GM13977 (cell line): ENCODE measurements at regions not wholly inside any gene's neighbourhood (a gene's known extent, or its start where the extent isn't known, plus 50 kb on each side); places are given as distances from the start of the nearest gene placed in this dataset.

Experiments used
- DNase-seq: peaks from one replicate; pipeline ENCODE4 v3.0.0; 2012; ENCODE audit warnings: low spot score
- in situ Hi-C: fragments of 300-500 bp; cut with MboI; formaldehyde crosslinking; loops from one replicate; pipeline ENCODE4 v1.12.0; 2022; ENCODE audit warnings: low sequenced_read_pairs, low pct_unique_long_range_greater_than_20kb, mixed read lengths, inconsistent platforms; ENCODE audit not compliant: unreplicated experiment
- TF ChIP-seq, protein P1 (sequence below): IDR thresholded peaks from 2 replicates; pipeline ENCODE4 v1.5.1; 2012; ENCODE audit warnings: mild to moderate bottlenecking, control low read depth; ENCODE audit not compliant: insufficient read depth; ENCODE audit errors: extremely low read depth, missing control alignments

DNA sequence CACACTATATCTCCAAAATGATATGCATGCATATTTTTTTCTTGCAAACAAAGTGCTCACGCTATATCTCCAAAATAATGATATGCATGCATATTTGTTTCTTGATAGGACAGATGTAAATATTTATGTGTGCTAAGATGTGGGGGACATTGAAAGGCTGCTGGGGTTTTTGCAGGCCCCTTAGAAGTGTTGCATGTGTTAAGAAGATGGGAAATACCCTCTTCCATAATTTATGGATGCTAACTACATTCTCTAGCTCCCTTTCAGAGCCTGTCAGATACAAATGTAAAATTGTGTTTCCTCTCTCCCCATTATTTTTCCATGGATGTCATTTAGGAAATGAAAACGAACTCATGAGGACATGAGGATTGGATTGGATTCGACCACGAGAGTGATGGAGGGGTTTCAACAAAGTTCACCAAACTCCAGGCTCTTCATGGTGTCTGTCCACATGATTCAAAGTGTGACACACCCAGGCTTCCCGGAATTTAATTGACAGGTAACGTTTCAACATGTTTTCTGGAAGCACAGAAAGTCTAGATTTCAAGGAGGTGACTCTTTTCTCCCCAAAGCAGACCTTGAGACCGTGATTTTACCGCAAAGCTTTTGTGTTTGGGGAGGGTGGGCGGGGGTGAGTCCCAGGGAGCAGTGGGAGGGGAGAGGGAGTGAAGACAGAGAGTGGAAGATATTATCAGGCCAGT, 94.4 kb upstream of the CD99 start:
- in situ Hi-C loops: no loop called here
- no peak for DNase-seq
- TF ChIP-seq, protein P1, sequence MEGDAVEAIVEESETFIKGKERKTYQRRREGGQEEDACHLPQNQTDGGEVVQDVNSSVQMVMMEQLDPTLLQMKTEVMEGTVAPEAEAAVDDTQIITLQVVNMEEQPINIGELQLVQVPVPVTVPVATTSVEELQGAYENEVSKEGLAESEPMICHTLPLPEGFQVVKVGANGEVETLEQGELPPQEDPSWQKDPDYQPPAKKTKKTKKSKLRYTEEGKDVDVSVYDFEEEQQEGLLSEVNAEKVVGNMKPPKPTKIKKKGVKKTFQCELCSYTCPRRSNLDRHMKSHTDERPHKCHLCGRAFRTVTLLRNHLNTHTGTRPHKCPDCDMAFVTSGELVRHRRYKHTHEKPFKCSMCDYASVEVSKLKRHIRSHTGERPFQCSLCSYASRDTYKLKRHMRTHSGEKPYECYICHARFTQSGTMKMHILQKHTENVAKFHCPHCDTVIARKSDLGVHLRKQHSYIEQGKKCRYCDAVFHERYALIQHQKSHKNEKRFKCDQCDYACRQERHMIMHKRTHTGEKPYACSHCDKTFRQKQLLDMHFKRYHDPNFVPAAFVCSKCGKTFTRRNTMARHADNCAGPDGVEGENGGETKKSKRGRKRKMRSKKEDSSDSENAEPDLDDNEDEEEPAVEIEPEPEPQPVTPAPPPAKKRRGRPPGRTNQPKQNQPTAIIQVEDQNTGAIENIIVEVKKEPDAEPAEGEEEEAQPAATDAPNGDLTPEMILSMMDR: no peak

DNA sequence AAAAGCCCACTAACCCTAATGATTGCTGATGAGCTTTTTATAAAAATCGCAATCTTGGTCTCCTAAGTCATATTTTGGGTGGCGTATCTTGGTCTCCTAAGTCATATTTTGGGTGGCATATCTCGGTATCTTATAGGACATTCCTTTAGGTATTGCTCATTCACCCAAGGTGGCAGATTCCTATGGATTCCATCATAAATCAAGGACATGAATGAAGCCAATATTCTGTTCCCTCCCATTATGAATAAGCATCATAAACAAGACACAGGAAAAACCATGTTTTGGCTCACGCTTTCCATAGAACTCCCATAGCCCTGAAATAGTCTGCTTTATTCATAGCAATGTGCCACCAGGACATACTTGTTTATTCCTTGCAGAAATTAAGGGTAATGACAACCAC, 95.0 kb upstream of the CD99 start:
- DNase-seq: no peak
- TF ChIP-seq, protein P1: no peak
- in situ Hi-C loops: no loop called here

- DNase-seq: no peak
- in situ Hi-C loops: no loop called here
- TF ChIP-seq, protein P1: no peak
These were observed 94.5 kb upstream of the DHRSX start for GRCh38 chrX:2595258-2595657.

DNA sequence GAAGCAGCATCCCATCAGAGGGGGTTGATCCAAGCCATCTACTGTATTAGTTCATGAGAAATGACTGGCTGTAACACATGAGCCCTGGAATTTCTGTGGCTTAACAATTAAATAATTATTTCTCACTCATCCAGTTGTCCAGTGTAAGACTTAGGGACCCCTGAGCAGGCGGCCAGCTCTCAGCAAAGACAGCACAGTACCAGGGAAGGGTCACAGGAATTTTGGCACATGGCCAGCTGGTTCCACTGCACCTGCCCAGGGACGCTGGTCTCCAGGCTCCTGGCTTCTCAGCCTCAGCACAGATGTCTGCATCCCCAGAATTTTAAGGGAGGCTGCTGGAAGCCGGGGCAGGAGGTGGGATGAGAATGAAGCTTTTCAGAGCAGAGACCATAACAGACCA, 93.7 kb upstream of the DHRSX start:
- no peak for DNase-seq
- TF ChIP-seq, protein P1: no peak
- in situ Hi-C loops: no loop called here

DNA sequence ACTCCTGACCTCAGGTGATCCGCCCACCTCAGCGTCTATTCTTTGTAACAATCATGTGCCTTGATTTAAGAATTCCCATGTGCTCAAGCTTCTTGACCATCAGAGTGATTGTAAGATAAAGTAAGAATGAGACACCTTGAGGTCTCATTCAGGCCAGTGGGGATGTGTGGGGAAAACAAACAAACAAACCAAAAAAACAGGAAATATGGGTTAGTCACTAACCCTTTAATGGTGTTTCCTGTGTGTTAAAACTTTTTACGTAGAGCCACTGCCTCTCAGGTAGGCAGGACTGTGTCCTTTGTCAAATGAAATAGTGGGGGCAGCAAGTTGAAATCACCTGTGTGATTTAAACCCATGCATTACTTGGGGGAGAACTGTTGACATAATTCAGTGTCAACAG, 91.5 kb upstream of the DHRSX start:
- in situ Hi-C loops: no loop called here
- no peak for DNase-seq
- TF ChIP-seq, protein P1: no peak

GRCh38 chrX:2589186-2590020, 88.6 kb upstream of the DHRSX start:
- TF ChIP-seq, protein P1: no peak
- in situ Hi-C loops: no loop called here
- DNase-seq: no peak
